ENCODE measurements at regions not wholly inside any gene's neighbourhood (a gene's known extent, or its start where the extent isn't known, plus 50 kb on each side); places are given as distances from the start of the nearest gene placed in this dataset.
"Not testable (repeated sequence)": the region's sequence is repeated elsewhere in the genome, so short reads cannot be mapped to it uniquely, and the experiment has no call there.

DNA sequence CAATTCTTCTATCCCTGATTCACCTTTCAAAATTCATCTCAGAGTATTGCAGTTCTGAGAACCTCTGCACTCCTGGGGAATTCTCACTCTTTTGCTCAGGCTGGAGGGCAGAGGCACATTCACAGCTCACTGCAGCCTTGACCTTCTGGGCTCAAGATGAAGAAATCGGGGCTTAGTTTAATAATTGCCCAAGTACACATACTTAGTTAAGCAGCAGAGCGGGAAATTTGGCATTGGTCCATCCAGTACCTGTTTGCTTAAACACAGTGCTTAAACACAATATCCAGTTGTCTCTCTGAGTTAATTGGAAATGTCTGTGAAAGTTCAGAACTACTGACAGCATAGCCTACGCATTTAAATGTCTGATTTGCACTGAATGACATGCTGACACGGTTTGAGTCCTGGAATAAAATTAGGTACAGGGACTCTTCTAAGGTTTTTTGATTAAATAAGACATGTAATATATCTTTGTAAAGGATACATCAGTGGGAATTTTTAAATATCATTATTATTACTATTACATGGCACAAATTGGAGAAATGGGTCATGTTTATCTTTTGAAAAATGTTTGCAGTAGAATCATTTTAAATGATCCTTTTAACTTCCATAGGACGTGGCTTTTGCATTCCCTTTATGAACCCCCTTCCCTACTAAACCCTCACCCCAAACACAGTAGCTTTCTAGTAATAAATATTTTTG is 337.4 kb downstream of the SRGAP2C start:
- Histone ChIP-seq H2BK12ac (ENCODE audit: low read length) (no peak overlapping the region), H3K4me3 (ENCODE audit: low read length in 2 of 2) (no peak overlapping the region), H3K9ac (ENCODE audit: low read depth, low read length, poor library complexity) (no peak overlapping the region), H3K27ac (replicated peaks; ENCODE audit: low read length) (no peak overlapping the region), H3K18ac (ENCODE audit: low read length) (no peak overlapping the region), H3K14ac (ENCODE audit: low read length) (no peak overlapping the region), H2AK5ac (ENCODE audit: low read depth, low read length) (no peak overlapping the region), H3K36me3 (replicated peaks in 1 of 2; ENCODE audit: control insufficient read depth in 2 of 2, insufficient read depth in 2 of 2, low read length in 2 of 2) (no peaks in the 10 kb centered on the region), H3K4me1 (ENCODE audit: control insufficient read depth in 2 of 2, insufficient read depth in 1 of 2, low read depth in 1 of 2, low read length in 2 of 2) (peaks cover 0 to 7% of the 10 kb centered on the region in 2 donors), H2AFZ (ENCODE audit: low read length) (no peak overlapping the region), H3K23ac (ENCODE audit: low read depth, low read length, poor library complexity) (no peak overlapping the region), H3K4ac (ENCODE audit: low read length) (no peak overlapping the region), H3K4me2 (ENCODE audit: insufficient read depth, low read length, poor library complexity, severe bottlenecking) (no peak overlapping the region), H2BK120ac (ENCODE audit: low read depth, low read length) (no peak overlapping the region), H4K91ac (ENCODE audit: low read depth, low read length, poor library complexity) (no peak overlapping the region), H2BK5ac (ENCODE audit: low read length) (no peak overlapping the region), H4K8ac (ENCODE audit: low read depth, low read length) (no peak overlapping the region), H3K9me3 (replicated peaks in 1 of 2; ENCODE audit: control insufficient read depth in 2 of 2, insufficient read depth in 1 of 2, low read depth in 1 of 2, low read length in 2 of 2) (no peaks in the 10 kb centered on the region), H3K27me3 (ENCODE audit: control insufficient read depth in 3 of 3, insufficient read depth in 3 of 3, low read depth in 1 of 3, low read length in 3 of 3) (peaks cover 0 to 33% (median 0%) of the 10 kb centered on the region in 3 experiments), H2BK15ac (ENCODE audit: low read length) (no peak overlapping the region), H3K79me1 (ENCODE audit: low read depth, low read length) (no peaks in the 10 kb centered on the region)
- DNase-seq (ENCODE audit: low spot score) = no peak
- no CpG with 5 or more reads among the region's 5 CpGs for WGBS, 2 donors (ENCODE audit: extremely low coverage in 2 of 2, insufficient read length in 2 of 2, insufficient replicate concordance in 1 of 2)

DNA sequence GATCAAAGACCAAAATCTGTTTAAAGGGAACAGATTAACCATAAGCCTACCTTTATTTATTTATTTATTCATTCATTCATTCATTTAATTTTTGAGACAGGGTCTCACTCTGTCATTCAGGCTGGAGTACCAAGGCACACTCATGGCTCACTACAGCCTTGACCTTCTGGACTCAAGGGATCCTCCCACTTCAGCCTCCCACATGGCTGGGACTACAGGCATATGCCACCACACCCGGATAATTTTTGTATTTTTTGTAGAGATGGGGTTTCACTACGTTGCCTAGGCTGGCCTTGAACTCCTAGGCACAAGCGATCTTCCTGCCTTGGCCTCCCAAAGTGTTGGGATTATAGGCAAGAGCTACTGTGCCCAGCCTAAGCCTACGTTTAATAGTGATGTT is 338.3 kb downstream of the SRGAP2C start:
- not testable (repeated sequence) for H3K79me1 ChIP-seq (ENCODE audit: low read depth, low read length); H2BK12ac ChIP-seq (ENCODE audit: low read length); H3K23ac ChIP-seq (ENCODE audit: low read depth, low read length, poor library complexity); H3K4me3 ChIP-seq (ENCODE audit: low read length in 2 of 2); H3K4me2 ChIP-seq (ENCODE audit: insufficient read depth, low read length, poor library complexity, severe bottlenecking); DNase-seq (ENCODE audit: low spot score); H3K36me3 ChIP-seq (replicated peaks in 1 of 2; ENCODE audit: control insufficient read depth in 2 of 2, insufficient read depth in 2 of 2, low read length in 2 of 2); H2AFZ ChIP-seq (ENCODE audit: low read length); H3K4me1 ChIP-seq (ENCODE audit: control insufficient read depth in 2 of 2, insufficient read depth in 1 of 2, low read depth in 1 of 2, low read length in 2 of 2); H2BK15ac ChIP-seq (ENCODE audit: low read length); H3K27ac ChIP-seq (replicated peaks; ENCODE audit: low read length); H3K9me3 ChIP-seq (replicated peaks in 1 of 2; ENCODE audit: control insufficient read depth in 2 of 2, insufficient read depth in 1 of 2, low read depth in 1 of 2, low read length in 2 of 2); H3K18ac ChIP-seq (ENCODE audit: low read length); H2AK5ac ChIP-seq (ENCODE audit: low read depth, low read length); H4K8ac ChIP-seq (ENCODE audit: low read depth, low read length); H3K14ac ChIP-seq (ENCODE audit: low read length); H3K9ac ChIP-seq (ENCODE audit: low read depth, low read length, poor library complexity); H4K91ac ChIP-seq (ENCODE audit: low read depth, low read length, poor library complexity); H3K4ac ChIP-seq (ENCODE audit: low read length); H2BK5ac ChIP-seq (ENCODE audit: low read length); H2BK120ac ChIP-seq (ENCODE audit: low read depth, low read length)
- H3K27me3 ChIP-seq (ENCODE audit: control insufficient read depth in 3 of 3, insufficient read depth in 3 of 3, low read depth in 1 of 3, low read length in 3 of 3) = peaks cover 0 to 26% (median 0%) of the 10 kb centered on the region in 3 experiments
- no CpG with 5 or more reads among the region's 4 CpGs for WGBS, 2 donors (ENCODE audit: extremely low coverage in 2 of 2, insufficient read length in 2 of 2, insufficient replicate concordance in 1 of 2)

DNA sequence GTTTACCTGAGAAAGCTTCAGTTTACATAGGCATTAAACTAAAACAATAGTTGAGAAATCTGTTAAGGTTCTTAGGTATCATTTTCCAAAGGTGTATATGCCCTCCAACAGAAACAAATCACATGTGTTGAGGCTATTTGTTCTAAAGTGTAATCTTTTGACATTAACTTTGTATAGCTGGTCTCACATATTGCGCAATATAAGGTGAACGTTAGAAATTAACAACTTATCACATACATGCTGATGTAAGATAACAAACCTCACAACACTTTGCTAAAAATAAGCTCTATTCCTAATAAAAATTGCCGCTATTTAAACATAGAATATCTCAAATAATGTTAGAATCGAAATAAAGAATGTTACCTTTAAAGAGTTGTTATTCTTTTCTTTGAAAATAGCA is 340.6 kb downstream of the SRGAP2C start:
- Histone ChIP-seq H3K4ac (ENCODE audit: low read length) (no peak overlapping the region), H3K23ac (ENCODE audit: low read depth, low read length, poor library complexity) (no peak overlapping the region), H2BK120ac (ENCODE audit: low read depth, low read length) (no peak overlapping the region), H2BK5ac (ENCODE audit: low read length) (no peak overlapping the region), H3K36me3 (replicated peaks in 1 of 2; ENCODE audit: control insufficient read depth in 2 of 2, insufficient read depth in 2 of 2, low read length in 2 of 2) (no peaks in the 10 kb centered on the region), H3K18ac (ENCODE audit: low read length) (no peak overlapping the region), H2AFZ (ENCODE audit: low read length) (no peak overlapping the region), H3K27ac (replicated peaks; ENCODE audit: low read length) (no peak overlapping the region), H3K9ac (ENCODE audit: low read depth, low read length, poor library complexity) (no peak overlapping the region), H2BK15ac (ENCODE audit: low read length) (no peak overlapping the region), H2AK5ac (ENCODE audit: low read depth, low read length) (no peak overlapping the region), H3K14ac (ENCODE audit: low read length) (no peak overlapping the region), H3K4me1 (ENCODE audit: control insufficient read depth in 2 of 2, insufficient read depth in 1 of 2, low read depth in 1 of 2, low read length in 2 of 2) (no peaks in the 10 kb centered on the region), H3K9me3 (replicated peaks in 1 of 2; ENCODE audit: control insufficient read depth in 2 of 2, insufficient read depth in 1 of 2, low read depth in 1 of 2, low read length in 2 of 2) (no peaks in the 10 kb centered on the region), H3K4me3 (ENCODE audit: low read length in 2 of 2) (no peak overlapping the region), H3K4me2 (ENCODE audit: insufficient read depth, low read length, poor library complexity, severe bottlenecking) (no peak overlapping the region), H3K79me1 (ENCODE audit: low read depth, low read length) (no peaks in the 10 kb centered on the region), H4K91ac (ENCODE audit: low read depth, low read length, poor library complexity) (no peak overlapping the region), H4K8ac (ENCODE audit: low read depth, low read length) (no peak overlapping the region), H2BK12ac (ENCODE audit: low read length) (no peak overlapping the region), H3K27me3 (ENCODE audit: control insufficient read depth in 3 of 3, insufficient read depth in 3 of 3, low read depth in 1 of 3, low read length in 3 of 3) (peaks cover 0 to 7% (median 0%) of the 10 kb centered on the region in 3 experiments)
- WGBS, 2 donors (ENCODE audit: extremely low coverage in 2 of 2, insufficient read length in 2 of 2, insufficient replicate concordance in 1 of 2) = no CpG with 5 or more reads among the region's 4 CpGs
- DNase-seq (ENCODE audit: low spot score) = no peak

DNA sequence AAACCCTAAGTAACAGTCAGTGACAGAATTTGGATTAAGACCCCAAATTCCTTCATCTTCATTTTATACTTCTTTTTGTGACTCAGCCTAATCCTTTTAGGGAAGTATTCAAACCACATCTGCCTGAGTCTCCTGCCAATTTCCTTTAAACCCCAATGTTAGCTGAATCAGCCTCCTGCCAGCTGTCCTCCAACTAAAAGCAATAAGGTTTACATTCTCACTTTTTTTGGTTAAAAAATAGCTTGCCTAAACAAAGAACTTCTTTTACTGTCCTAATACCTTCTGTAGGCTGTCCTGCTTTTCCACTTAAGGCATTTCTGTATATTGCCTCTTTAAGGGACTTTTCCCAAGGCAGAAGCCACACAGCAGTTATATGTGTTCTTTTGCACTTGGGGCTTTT is 344.2 kb downstream of the SRGAP2C start:
- H2AK5ac ChIP-seq (ENCODE audit: low read depth, low read length); H3K9me3 ChIP-seq (replicated peaks in 1 of 2; ENCODE audit: control insufficient read depth in 2 of 2, insufficient read depth in 1 of 2, low read depth in 1 of 2, low read length in 2 of 2); H3K36me3 ChIP-seq (replicated peaks in 1 of 2; ENCODE audit: control insufficient read depth in 2 of 2, insufficient read depth in 2 of 2, low read length in 2 of 2); H3K14ac ChIP-seq (ENCODE audit: low read length); H3K4me1 ChIP-seq (ENCODE audit: control insufficient read depth in 2 of 2, insufficient read depth in 1 of 2, low read depth in 1 of 2, low read length in 2 of 2); H4K8ac ChIP-seq (ENCODE audit: low read depth, low read length); H2AFZ ChIP-seq (ENCODE audit: low read length); H3K4me3 ChIP-seq (ENCODE audit: low read length in 2 of 2); H3K23ac ChIP-seq (ENCODE audit: low read depth, low read length, poor library complexity); H3K4ac ChIP-seq (ENCODE audit: low read length); H3K18ac ChIP-seq (ENCODE audit: low read length); H2BK15ac ChIP-seq (ENCODE audit: low read length); H2BK5ac ChIP-seq (ENCODE audit: low read length); H3K27me3 ChIP-seq (ENCODE audit: control insufficient read depth in 3 of 3, insufficient read depth in 3 of 3, low read depth in 1 of 3, low read length in 3 of 3); H3K27ac ChIP-seq (replicated peaks; ENCODE audit: low read length); H4K91ac ChIP-seq (ENCODE audit: low read depth, low read length, poor library complexity); H2BK120ac ChIP-seq (ENCODE audit: low read depth, low read length); H2BK12ac ChIP-seq (ENCODE audit: low read length); H3K79me1 ChIP-seq (ENCODE audit: low read depth, low read length); DNase-seq (ENCODE audit: low spot score); H3K4me2 ChIP-seq (ENCODE audit: insufficient read depth, low read length, poor library complexity, severe bottlenecking); H3K9ac ChIP-seq (ENCODE audit: low read depth, low read length, poor library complexity): not testable (repeated sequence)
